ENCODE measurements at regions not wholly inside any gene's neighbourhood (a gene's known extent, or its start where the extent isn't known, plus 50 kb on each side); places are given as distances from the start of the nearest gene placed in this dataset.

DNA sequence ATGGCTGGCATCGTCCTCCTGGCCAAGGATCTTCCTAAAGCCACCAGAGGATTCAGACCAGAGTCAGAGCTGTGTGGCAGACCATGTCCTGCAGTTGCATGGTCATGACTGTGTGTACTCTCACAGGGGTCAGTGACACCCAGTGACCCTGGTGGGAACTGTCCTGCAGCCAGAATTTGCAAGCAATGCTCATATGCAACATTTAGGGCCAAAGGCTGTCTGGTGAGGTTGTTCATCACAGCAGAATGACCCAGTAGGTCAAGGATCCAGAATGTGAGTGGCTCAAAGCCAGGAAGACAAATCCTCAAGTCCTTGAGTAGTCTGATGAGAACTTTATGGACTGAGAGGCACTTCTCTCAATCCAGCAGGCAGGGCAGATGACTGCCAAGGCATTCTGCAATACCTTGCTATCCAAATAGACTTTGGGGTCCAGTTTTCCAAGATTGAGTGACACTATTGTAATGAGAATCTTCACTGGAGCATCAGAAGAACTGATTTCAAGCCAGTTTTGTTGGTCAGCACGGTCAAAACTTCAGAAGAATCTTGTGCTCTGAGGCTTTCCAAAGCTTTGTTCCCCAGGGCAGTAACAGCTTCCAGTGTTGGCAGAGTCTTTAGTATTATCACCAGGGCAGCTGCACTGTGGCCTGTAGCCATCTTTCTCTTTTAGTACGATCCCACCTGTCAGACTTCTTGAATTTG, 122.0 kb downstream of the PTCSC3 start:
- no peak overlapping the region for H3K27ac ChIP-seq (ENCODE audit: low read length)
- no peak overlapping the region for H3K9ac ChIP-seq (ENCODE audit: low read length)
- H3K4me1 ChIP-seq (ENCODE audit: low read length) = no peaks in the 10 kb centered on the region
- H3K4me2 ChIP-seq (ENCODE audit: low read length) = no peak overlapping the region
- no peaks in the 10 kb centered on the region for H3K36me3 ChIP-seq (replicated peaks; ENCODE audit: low read depth, low read length)
- TF ChIP-seq EZH2phosphoT487 (IDR thresholded peaks at IDR 0.05; ENCODE audit: low read depth) = no peak
- no peak for TF ChIP-seq CTCF (IDR thresholded peaks at IDR 0.05; ENCODE audit: low read depth, low read length)
- H3K4me3 ChIP-seq (ENCODE audit: low read length) = no peak overlapping the region
- H3K9me3 ChIP-seq (ENCODE audit: insufficient read depth, low read length) = no peaks in the 10 kb centered on the region
- H3K27me3 ChIP-seq (ENCODE audit: low read depth, low read length) = peaks cover 6% of the 10 kb centered on the region; the same call in 1 of the 2 replicates
- no peaks in the 10 kb centered on the region for H4K20me1 ChIP-seq (ENCODE audit: insufficient read depth, low read length)
- H2AFZ ChIP-seq (ENCODE audit: low read depth, low read length) = no peak overlapping the region
- no peaks in the 10 kb centered on the region for H3K79me2 ChIP-seq (ENCODE audit: low read length)

- TF ChIP-seq CTCF (IDR thresholded peaks at IDR 0.05; ENCODE audit: low read depth, low read length) (no peak), EZH2phosphoT487 (IDR thresholded peaks at IDR 0.05; ENCODE audit: low read depth) (no peak)
- Histone ChIP-seq H3K27ac (ENCODE audit: low read length) (no peak overlapping the region), H3K79me2 (ENCODE audit: low read length) (no peaks in the 10 kb centered on the region), H2AFZ (ENCODE audit: low read depth, low read length) (no peak overlapping the region), H3K4me2 (ENCODE audit: low read length) (no peak overlapping the region), H3K4me1 (ENCODE audit: low read length) (no peaks in the 10 kb centered on the region), H3K9ac (ENCODE audit: low read length) (no peak overlapping the region), H4K20me1 (ENCODE audit: insufficient read depth, low read length) (no peaks in the 10 kb centered on the region), H3K27me3 (ENCODE audit: low read depth, low read length) (no peaks in the 10 kb centered on the region), H3K4me3 (ENCODE audit: low read length) (no peak overlapping the region), H3K9me3 (ENCODE audit: insufficient read depth, low read length) (no peaks in the 10 kb centered on the region), H3K36me3 (replicated peaks; ENCODE audit: low read depth, low read length) (no peaks in the 10 kb centered on the region)
These were observed 123.8 kb downstream of the PTCSC3 start for GRCh38 chr14:36052681-36053080.

GRCh38 chr14:36052063-36052462, 124.5 kb downstream of the PTCSC3 start:
- no peak overlapping the region for H2AFZ ChIP-seq (ENCODE audit: low read depth, low read length)
- H3K4me1 ChIP-seq (ENCODE audit: low read length) = no peaks in the 10 kb centered on the region
- H3K9me3 ChIP-seq (ENCODE audit: insufficient read depth, low read length) = no peaks in the 10 kb centered on the region
- H3K79me2 ChIP-seq (ENCODE audit: low read length) = no peaks in the 10 kb centered on the region
- H3K9ac ChIP-seq (ENCODE audit: low read length) = no peak overlapping the region
- no peak overlapping the region for H3K4me3 ChIP-seq (ENCODE audit: low read length)
- H3K4me2 ChIP-seq (ENCODE audit: low read length) = no peak overlapping the region
- TF ChIP-seq EZH2phosphoT487 (IDR thresholded peaks at IDR 0.05; ENCODE audit: low read depth) (no peak), CTCF (IDR thresholded peaks at IDR 0.05; ENCODE audit: low read depth, low read length) (no peak)
- H3K36me3 ChIP-seq (replicated peaks; ENCODE audit: low read depth, low read length) = no peaks in the 10 kb centered on the region
- H4K20me1 ChIP-seq (ENCODE audit: insufficient read depth, low read length) = no peaks in the 10 kb centered on the region
- no peak overlapping the region for H3K27ac ChIP-seq (ENCODE audit: low read length)
- peaks cover 1% of the 10 kb centered on the region; the same call in 1 of the 2 replicates for H3K27me3 ChIP-seq (ENCODE audit: low read depth, low read length)

DNA sequence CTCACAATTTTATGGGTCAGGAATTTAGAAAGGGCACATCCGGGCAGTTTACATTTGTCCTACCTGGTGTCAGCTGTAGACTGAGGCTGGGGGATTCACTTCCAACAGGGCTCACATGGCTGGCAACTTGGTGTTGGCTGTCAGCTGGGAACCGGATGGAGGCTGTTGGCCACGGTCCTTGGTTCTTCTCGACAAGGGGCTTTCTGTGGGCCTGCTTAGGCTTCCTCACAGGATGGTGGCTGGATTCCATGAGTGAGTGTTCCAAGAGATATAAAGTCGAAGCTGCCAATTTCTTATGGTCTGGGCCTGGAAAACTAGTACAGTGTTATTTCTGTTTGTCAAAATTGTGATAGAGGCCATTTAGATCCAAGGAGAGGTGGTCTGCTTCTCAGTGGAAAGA, 127.9 kb downstream of the PTCSC3 start:
- Histone ChIP-seq H2AFZ (ENCODE audit: low read depth, low read length) (no peak overlapping the region), H3K4me3 (ENCODE audit: low read length) (no peak overlapping the region), H3K9me3 (ENCODE audit: insufficient read depth, low read length) (no peaks in the 10 kb centered on the region), H3K4me1 (ENCODE audit: low read length) (no peaks in the 10 kb centered on the region), H3K4me2 (ENCODE audit: low read length) (no peak overlapping the region), H3K79me2 (ENCODE audit: low read length) (no peaks in the 10 kb centered on the region), H3K9ac (ENCODE audit: low read length) (no peak overlapping the region), H3K27me3 (ENCODE audit: low read depth, low read length) (peaks cover 3% of the 10 kb centered on the region; the same call in 1 of the 2 replicates), H3K27ac (ENCODE audit: low read length) (no peak overlapping the region), H4K20me1 (ENCODE audit: insufficient read depth, low read length) (no peaks in the 10 kb centered on the region), H3K36me3 (replicated peaks; ENCODE audit: low read depth, low read length) (no peaks in the 10 kb centered on the region)
- TF ChIP-seq EZH2phosphoT487 (IDR thresholded peaks at IDR 0.05; ENCODE audit: low read depth) (no peak), CTCF (IDR thresholded peaks at IDR 0.05; ENCODE audit: low read depth, low read length) (no peak)

All from OCI-LY3 (cell line).